Loucy (cell line): ENCODE measurements at regions not wholly inside any gene's neighbourhood (a gene's known extent, or its start where the extent isn't known, plus 50 kb on each side); places are given as distances from the start of the nearest gene placed in this dataset.

Experiments
- EZH2phosphoT487 ChIP-seq: fragments of 200-600 bp; IDR thresholded peaks from 2 replicates; pipeline ENCODE4 v1.6.1; 2018; ENCODE audit warnings: antibody characterized with exemption, mild to moderate bottlenecking, moderate library complexity, borderline replicate concordance
- TF ChIP-seq, protein P1 (sequence below): fragments of 200-600 bp; sonication (generic); conservative IDR thresholded peaks from 2 replicates; pipeline ENCODE4 v1.5.1; 2014; ENCODE audit warnings: mild to moderate bottlenecking, antibody characterized with exemption, low read length

DNA sequence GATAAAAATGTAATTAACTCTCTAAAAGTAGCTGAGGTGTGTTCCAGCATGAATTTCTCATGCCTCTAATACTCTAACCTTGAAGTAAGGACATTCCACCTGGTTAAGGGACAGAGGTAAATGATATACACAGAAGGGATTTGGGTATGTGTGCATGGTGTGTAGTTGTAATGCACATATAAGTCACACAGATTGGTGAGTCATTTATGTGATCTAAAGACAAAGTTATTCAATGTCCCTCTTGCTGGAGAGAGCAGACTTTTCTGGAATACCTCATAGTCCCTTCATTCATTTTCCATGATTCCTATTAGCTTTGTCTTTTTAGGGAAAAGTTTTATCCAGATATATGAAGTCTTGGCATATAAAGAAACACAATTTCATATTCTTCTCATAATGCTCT is 234.9 kb downstream of the SNAPC1 start:
- TF ChIP-seq, protein P1, sequence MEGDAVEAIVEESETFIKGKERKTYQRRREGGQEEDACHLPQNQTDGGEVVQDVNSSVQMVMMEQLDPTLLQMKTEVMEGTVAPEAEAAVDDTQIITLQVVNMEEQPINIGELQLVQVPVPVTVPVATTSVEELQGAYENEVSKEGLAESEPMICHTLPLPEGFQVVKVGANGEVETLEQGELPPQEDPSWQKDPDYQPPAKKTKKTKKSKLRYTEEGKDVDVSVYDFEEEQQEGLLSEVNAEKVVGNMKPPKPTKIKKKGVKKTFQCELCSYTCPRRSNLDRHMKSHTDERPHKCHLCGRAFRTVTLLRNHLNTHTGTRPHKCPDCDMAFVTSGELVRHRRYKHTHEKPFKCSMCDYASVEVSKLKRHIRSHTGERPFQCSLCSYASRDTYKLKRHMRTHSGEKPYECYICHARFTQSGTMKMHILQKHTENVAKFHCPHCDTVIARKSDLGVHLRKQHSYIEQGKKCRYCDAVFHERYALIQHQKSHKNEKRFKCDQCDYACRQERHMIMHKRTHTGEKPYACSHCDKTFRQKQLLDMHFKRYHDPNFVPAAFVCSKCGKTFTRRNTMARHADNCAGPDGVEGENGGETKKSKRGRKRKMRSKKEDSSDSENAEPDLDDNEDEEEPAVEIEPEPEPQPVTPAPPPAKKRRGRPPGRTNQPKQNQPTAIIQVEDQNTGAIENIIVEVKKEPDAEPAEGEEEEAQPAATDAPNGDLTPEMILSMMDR, result no peak
- no peak for TF ChIP-seq EZH2phosphoT487
